Endothelial cell (in vitro differentiated cells): ENCODE measurements at regions not wholly inside any gene's neighbourhood (a gene's known extent, or its start where the extent isn't known, plus 50 kb on each side); places are given as distances from the start of the nearest gene placed in this dataset.
"Not testable (repeated sequence)": the region's sequence is repeated elsewhere in the genome, so short reads cannot be mapped to it uniquely, and the experiment has no call there.

ENCODE experiments used
- DNase-seq: peaks from one replicate; pipeline ENCODE4 v3.0.0; 2021; ENCODE audit warnings: low spot score
- H3K27ac Mint-ChIP-seq: one replicate; pipeline ENCODE4 v1.8.0; 2021; ENCODE audit warnings: mixed read lengths, inconsistent platforms; ENCODE audit not compliant: unreplicated experiment
- H3K27me3 Mint-ChIP-seq: one replicate; pipeline ENCODE4 v1.8.0; 2021; ENCODE audit warnings: mild to moderate bottlenecking, moderate library complexity, mixed read lengths, inconsistent platforms; ENCODE audit not compliant: unreplicated experiment
- H3K36me3 Mint-ChIP-seq: one replicate; pipeline ENCODE4 v1.8.0; 2021; ENCODE audit warnings: mild to moderate bottlenecking, low read depth, mixed read lengths, inconsistent platforms; ENCODE audit not compliant: unreplicated experiment
- H3K4me1 Mint-ChIP-seq: one replicate; pipeline ENCODE4 v1.8.0; 2021; ENCODE audit warnings: mild to moderate bottlenecking, mixed read lengths, inconsistent platforms; ENCODE audit not compliant: unreplicated experiment
- H3K4me3 Mint-ChIP-seq: one replicate; pipeline ENCODE4 v1.8.0; 2021; ENCODE audit warnings: mild to moderate bottlenecking, mixed read lengths, inconsistent platforms; ENCODE audit not compliant: unreplicated experiment
- H3K9me3 Mint-ChIP-seq: one replicate; pipeline ENCODE4 v1.8.0; 2021; ENCODE audit warnings: mixed read lengths, inconsistent platforms; ENCODE audit not compliant: unreplicated experiment
- CTCF ChIP-seq: fragments of 200-600 bp; sonication (generic); IDR thresholded peaks from one replicate; pipeline ENCODE4 v1.5.0; 2021; ENCODE audit warnings: antibody characterized with exemption; ENCODE audit not compliant: unreplicated experiment

GRCh38 chr7:156041398-156041797 lies 229.1 kb upstream of the SHH start:
- no peak overlapping the region for H3K4me3 Mint-ChIP-seq
- no peak overlapping the region for H3K27ac Mint-ChIP-seq

GRCh38 chr7:156039971-156040677 lies 227.9 kb upstream of the SHH start:
- no peaks in the 10 kb centered on the region for H3K9me3 Mint-ChIP-seq
- TF ChIP-seq CTCF: no peak
- no peak for DNase-seq

More at GRCh38 chr7:156041398-156041797, 229.1 kb upstream of the SHH start:
- H3K27me3 Mint-ChIP-seq: no peaks in the 10 kb centered on the region
- H3K4me1 Mint-ChIP-seq: no peaks in the 10 kb centered on the region
- no peaks in the 10 kb centered on the region for H3K9me3 Mint-ChIP-seq
- TF ChIP-seq CTCF: no peak
- H3K36me3 Mint-ChIP-seq: no peaks in the 10 kb centered on the region
- DNase-seq: no peak

GRCh38 chr7:156039194-156039593 lies 226.9 kb upstream of the SHH start:
- no peaks in the 10 kb centered on the region for H3K4me1 Mint-ChIP-seq

More at GRCh38 chr7:156039971-156040677, 227.9 kb upstream of the SHH start:
- H3K36me3 Mint-ChIP-seq: no peaks in the 10 kb centered on the region
- H3K27me3 Mint-ChIP-seq: peaks cover 2% of the 10 kb centered on the region
- no peak overlapping the region for H3K4me3 Mint-ChIP-seq
- no peaks in the 10 kb centered on the region for H3K4me1 Mint-ChIP-seq
- H3K27ac Mint-ChIP-seq: no peak overlapping the region

GRCh38 chr7:156038345-156038744 lies 226.1 kb upstream of the SHH start:
- Mint-ChIP-seq H3K4me1 (no peaks in the 10 kb centered on the region), H3K27me3 (peaks cover 2% of the 10 kb centered on the region), H3K4me3 (no peak overlapping the region), H3K27ac (no peak overlapping the region), H3K36me3 (no peaks in the 10 kb centered on the region), H3K9me3 (no peaks in the 10 kb centered on the region)
- no peak for DNase-seq
- no peak for TF ChIP-seq CTCF

More at GRCh38 chr7:156039194-156039593, 226.9 kb upstream of the SHH start:
- Mint-ChIP-seq H3K27ac (no peak overlapping the region), H3K4me3 (no peak overlapping the region), H3K27me3 (peaks cover 2% of the 10 kb centered on the region), H3K9me3 (no peaks in the 10 kb centered on the region), H3K36me3 (no peaks in the 10 kb centered on the region)
- no peak for TF ChIP-seq CTCF
- DNase-seq: no peak

- H3K4me3 Mint-ChIP-seq: no peak overlapping the region
- no peaks in the 10 kb centered on the region for H3K4me1 Mint-ChIP-seq
- DNase-seq: no peak
- peaks cover 2% of the 10 kb centered on the region for H3K27me3 Mint-ChIP-seq
- H3K27ac Mint-ChIP-seq: no peak overlapping the region
- TF ChIP-seq CTCF: no peak
- no peaks in the 10 kb centered on the region for H3K9me3 Mint-ChIP-seq
- H3K36me3 Mint-ChIP-seq: peaks cover 4% of the 10 kb centered on the region
Measured at GRCh38 chr7:156036153-156036552, 223.9 kb upstream of the SHH start.

GRCh38 chr7:156035387-156035786 lies 223.1 kb upstream of the SHH start:
- not testable (repeated sequence) for H3K9me3 Mint-ChIP-seq, H3K36me3 Mint-ChIP-seq, H3K27ac Mint-ChIP-seq, H3K27me3 Mint-ChIP-seq, DNase-seq, H3K4me1 Mint-ChIP-seq, H3K4me3 Mint-ChIP-seq
